ENCODE measurements at regions not wholly inside any gene's neighbourhood (a gene's known extent, or its start where the extent isn't known, plus 50 kb on each side); places are given as distances from the start of the nearest gene placed in this dataset.
"Not testable (repeated sequence)": the region's sequence is repeated elsewhere in the genome, so short reads cannot be mapped to it uniquely, and the experiment has no call there.

DNA sequence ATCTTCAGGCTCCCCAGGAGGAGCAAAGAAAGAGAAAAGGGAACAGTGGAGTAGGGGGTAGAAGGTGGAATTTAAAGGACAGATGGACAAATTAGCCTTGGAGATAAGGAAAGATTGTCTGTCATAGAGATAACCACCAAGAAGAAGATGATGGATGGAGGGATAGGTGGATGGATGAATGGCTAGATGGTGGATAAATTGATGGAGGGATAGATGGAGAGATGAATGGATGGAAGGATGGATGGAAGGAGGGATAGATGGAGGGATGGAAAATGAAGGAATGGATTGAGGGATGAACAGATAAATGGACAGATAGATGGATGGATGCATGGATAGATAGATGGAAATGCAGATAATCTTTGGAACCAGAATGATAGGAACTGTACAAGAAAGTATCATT lies 102.8 kb downstream of the TNFAIP3 start:
- DNase-seq (ENCODE audit: low spot score), result no peak

DNA sequence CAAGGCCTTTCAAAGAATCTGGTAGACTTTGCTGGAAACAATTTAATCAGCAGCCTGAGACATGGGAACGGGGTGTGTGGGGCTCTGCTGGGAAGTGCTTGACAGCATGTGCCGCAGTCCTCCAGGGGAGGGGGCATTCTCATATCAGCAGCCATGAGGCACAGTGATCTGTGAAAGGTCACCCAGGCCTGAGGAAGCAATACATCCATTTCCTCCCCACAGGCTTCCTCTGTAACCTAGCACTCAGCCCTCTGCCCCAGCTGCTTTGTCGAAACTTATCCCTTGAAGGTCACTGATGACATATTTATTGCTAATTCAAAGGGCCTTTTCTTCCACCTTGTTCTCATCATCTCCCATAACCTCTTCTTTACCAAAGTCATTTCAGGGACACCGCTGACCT lies 103.3 kb downstream of the TNFAIP3 start:
- DNase-seq (ENCODE audit: low spot score), result no peak

DNA sequence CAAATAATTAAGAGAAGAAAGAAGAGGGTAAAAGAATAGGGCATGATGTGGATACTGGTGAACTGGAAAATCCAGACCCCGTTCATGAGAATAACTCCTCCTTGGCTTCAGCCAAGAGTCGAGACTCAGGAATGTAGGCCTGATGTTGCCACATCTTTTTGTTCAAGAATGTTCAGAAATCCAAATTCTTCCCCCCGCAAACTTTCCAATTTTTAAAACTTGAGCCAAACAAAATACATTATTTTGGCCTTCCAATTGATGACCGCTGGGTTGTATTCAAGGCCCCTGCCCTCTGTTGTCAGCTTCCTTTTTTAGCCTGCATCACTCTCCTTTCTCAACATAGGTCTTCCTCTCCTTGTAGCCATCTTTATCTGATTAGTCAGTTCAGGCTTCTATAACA lies 106.1 kb downstream of the TNFAIP3 start:
- no peak for DNase-seq (ENCODE audit: low spot score)

DNA sequence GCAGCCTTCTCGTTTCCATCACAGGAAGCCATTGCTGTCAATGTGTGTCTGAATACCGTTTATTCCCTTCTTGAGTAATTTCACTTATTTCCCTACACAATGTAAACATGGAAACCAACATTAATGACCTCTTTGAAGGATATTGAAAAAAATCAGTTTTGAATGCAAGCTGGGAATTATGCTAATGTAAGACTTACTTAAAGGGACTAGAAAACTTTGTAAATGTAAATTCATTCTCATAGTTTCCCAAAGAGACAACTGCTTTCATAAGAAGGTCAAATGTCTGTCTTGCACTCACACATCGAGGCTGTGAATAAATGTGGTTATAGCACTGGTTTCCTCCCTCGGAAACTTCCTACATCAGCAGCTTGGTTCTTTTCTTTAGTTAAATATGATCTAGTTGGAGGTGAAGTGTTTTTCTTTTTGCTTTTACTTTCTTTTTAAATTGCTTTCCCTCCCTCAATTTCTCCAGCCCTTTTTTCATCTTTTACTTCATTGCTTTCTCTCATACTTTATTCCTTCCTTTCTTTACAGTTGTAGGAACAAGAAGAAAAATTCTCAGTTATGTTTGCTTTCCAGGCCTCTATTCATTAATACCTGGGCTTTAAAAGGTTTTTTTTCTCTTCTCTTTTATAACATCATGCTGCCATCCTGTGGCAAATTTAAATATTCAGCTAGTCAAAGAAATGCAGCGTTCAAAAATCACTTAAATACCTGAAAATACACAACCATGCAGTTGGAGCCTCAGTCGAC lies 108.3 kb downstream of the TNFAIP3 start:
- DNase-seq (ENCODE audit: low spot score), result no peak

DNA sequence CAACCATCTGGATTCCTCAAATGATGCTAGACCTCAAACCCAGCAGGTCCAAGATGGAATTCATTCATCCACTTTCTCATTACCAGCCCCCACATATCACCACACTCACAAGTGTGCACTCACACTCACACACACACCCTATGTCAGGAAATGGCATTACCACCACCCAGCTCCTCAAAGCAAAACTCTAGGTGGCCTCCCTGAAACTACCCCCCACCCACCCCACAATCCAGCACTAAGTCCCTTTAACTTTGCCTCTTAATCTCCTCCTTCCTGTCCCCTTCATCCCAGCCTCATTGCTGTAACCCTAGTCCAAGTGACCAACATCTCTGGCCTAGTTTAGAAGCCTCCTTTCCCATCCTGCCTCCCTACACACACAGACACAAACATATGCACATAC lies 109.4 kb downstream of the TNFAIP3 start:
- no peak for DNase-seq (ENCODE audit: low spot score)

DNA sequence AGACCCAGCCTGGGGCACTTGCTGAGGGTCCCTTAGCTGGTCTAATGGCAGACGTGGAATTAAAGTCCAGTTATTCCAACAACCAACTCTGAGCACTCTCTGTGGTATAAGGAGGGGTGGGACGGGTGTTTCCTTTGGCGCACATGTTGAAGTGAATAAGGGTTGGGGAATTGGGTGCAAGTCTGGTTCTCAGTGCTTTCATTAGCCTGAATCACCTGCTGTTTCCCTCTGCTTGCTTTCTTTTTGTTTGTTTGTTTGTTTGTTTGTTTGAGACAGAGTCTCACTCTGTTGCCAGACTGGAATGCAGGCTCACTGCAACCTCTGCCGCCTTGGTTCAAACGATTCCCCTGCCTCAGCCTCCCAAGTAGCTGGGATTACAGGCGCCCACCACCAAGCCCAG lies 110.1 kb downstream of the TNFAIP3 start:
- DNase-seq (ENCODE audit: low spot score), result no peak

DNA sequence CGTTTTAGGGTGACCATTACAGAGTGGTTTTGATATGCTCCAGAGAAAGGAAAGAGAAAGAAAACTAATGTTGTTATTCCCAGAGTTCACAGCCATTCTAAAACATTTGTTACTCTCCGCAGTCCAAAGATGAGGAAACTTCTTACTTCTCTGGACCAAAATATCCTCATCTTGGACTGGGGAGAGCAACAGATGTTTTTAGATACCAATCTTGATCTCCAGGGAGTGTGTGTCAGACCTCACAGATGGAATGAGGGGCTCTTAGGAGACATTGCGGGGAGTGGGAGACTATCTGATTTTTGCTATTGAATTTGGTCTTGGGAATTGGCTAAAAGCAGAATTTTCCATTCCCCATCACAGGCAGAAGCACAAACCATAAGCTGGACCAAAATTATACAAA lies 110.8 kb downstream of the TNFAIP3 start:
- DNase-seq (ENCODE audit: low spot score), result no peak

DNA sequence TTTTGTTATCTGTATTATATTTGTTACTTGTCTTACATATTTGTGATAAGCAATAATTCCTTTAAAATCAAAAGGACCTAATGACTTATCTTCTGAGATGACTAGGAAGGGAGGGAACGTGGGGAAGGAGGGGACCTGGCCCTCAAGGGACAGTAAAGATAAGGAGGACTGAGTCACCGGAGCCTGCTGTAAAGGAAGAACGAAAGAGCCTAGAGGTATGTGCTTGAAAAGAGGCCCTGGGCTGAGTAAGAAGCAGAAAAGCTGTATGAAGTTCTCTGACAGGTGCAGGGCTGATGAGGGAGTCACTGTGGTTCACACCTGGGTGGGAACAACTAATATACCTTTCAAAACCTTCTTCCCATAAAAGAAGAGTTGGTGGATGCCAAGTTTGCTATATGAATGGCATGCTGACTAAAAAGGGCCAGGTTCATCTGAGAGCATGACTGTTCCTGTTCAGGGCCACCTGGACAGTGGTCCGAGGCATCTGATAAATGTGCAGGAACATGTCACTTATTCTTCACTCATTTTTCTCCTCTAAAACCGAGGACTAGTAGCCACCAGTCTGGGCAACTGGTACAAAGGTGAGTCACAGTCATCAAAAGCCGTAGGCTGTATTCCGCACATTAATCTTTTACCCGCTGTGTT lies 111.3 kb downstream of the TNFAIP3 start:
- DNase-seq (ENCODE audit: low spot score), result no peak

DNA sequence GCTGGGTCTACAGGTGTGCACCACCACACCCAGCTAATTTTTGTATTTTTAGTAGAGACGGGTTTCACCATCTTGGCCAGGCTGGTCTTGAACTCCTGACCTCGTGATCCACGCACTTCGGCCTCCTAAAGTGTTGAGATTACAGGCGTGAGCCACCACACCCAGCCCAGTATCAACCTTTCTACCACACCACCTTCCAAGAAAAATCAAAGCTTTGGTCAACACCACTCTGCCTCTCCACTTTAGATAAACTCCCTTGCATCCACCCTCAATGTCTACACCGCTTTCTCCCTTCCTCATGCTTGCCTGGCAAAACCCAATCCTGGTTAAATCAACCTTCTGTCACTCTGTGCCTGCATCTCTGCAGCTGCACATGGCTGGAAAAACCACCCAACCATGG lies 112.2 kb downstream of the TNFAIP3 start:
- not testable (repeated sequence) for DNase-seq (ENCODE audit: low spot score)

DNA sequence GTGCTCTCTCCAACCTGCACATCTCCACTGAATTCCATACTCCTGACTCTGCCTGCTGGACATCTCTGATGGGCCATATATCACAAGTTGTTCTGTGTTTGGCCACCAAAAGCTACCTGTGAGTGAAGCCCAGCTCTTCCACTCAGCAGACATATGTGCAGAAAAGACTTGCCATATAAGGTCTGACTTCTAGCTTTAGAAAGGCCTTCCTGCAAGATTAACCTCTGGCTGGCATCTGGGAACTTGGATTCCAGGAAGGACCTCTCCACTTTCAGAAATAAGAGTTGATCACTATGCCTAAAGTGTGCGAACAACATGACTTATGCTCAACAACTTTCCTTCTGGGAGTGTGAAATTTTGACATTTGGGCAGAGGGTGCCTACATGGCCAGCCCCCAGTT lies 113.7 kb downstream of the TNFAIP3 start:
- DNase-seq (ENCODE audit: low spot score), result no peak

DNA sequence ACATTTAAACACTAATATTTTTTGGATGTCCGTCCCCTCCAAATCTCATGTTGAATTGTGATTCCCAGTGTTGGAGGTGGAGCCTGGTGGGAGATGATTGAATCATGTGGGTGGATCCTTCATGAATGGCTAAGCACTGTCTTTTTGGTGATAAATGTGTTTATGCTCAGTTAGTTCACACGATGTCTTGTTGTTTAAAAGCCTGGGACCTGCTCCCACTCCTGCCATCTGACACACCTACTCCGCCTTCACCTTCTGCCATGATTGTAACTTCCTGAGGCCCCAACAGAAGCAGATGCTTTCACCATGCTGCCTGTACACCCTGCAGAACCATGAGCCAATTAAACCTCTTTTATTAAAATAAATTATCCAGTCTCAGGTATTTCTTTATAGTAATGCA lies 114.7 kb downstream of the TNFAIP3 start:
- no peak for DNase-seq (ENCODE audit: low spot score)

DNA sequence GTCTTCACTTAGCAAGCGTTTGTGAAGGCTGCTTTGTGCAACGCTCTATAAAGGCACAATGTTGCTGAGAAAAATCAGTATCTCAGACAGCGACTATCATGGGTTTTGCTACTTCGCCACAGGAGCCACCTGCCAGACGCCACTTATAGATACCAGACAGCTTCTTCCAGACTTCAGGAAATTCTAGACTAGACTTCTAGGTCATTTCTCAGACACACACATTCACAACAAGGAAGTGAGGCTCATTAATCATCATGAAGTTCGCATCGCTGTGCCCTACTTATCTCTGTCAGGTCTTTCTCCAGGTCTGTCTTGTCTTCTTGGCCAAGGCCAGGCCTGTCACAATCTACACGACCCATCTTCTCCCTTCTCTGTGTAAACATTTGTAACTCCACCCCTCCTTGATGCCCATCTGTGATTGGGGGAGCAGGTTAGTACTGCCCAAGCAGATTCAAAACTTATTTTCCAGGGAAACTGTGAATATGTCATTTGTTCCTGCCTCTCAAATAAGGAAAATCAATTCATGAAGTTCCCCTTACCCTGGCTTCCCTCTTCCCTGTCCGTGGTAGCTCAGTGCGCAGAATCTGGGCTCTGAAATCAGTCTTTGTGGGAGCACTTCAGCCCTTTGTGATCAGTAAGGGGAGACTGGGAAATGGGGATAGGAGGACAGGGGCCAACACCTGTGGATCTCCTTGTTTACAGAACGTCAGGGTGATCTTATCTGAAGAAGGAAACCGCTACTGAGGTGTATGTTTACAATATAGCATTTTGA lies 115.5 kb downstream of the TNFAIP3 start:
- DNase-seq (ENCODE audit: low spot score), result no peak

DNA sequence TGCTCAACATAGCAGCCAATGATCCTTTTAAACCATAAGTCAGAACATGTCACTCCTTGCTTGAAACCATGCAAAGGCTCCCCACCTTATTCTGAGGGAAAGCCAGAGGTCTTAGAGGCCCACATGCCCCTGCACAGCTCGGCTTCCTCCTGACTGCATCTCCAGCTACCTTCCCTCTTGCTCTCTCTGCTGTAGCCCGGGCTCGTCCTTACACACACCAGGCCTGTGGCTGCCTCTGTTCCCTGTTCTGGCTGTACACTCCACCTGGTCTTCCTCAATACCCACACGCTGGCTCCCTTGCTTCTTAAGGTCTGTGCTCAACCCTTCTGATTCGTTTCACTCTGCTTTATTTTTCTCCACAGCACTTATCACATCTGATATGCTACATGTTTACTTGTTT lies 116.2 kb downstream of the TNFAIP3 start:
- no peak for DNase-seq (ENCODE audit: low spot score)

DNA sequence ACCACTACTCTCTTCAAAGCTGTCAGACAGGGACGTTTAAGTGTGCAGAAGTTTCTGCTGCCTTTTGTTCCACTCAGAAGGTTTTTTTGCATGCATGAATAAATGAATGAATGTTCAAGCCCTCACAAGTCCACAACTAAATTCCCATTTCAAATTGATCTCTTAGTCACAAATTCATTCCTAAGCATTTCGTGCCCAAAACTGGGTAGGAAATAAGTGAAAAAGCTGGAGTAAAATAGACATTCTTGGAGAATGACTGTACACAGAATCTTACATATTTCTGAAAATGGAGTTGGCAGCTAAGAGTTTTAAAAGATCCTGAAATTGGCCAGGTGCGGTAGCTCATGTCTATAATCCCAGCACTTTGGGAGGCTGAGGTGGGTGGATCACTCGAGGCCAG lies 117.6 kb downstream of the PERP start:
- DNase-seq (ENCODE audit: low spot score), result no peak

DNA sequence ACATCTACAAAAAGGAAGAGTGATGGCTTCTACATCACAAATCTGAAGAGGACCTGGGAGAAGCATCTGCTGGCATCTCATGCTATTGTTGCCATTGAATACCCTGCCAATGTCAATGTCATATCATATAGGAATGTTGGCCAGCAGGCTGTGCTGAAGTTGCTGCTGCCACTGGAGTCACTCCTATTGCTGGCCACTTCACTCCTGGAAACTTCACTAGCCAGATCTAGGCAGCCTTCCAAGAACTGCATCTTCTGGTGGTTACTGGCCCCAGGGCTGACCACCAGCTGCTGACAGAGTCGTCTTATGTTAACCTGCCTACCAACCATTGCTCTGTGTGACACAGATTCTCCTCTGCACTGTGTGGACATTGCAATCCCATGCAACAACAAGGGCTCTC lies 111.8 kb downstream of the PERP start:
- DNase-seq (ENCODE audit: low spot score), result no peak

DNA sequence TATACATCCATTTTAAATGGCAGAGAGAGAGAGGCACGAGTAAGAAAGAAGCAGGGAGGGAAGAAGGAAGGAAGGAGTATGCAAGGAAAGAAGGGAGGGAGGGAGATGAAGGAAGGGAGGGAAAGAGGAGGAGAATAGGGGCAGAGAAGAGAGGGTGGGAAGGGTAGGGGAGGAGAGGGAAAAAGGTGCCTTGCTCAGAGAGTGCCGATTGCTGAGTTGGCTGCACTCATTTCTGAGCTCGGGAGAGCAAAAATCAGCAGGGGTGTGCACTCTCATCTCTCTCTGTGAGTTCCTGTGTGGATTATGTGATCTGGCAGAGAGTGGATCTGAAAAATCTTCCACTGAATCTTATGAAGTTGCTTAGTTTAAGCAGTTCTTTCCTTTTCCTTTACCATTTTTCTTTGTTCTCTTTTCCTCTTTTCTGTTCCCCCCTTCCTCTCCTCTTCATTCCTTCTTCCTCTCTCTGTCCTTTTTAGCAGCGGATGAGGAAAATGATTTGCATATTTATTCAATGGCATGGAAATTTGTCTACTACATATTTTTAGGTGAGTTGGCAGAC lies 108.7 kb downstream of the PERP start:
- DNase-seq (ENCODE audit: low spot score), result no peak

DNA sequence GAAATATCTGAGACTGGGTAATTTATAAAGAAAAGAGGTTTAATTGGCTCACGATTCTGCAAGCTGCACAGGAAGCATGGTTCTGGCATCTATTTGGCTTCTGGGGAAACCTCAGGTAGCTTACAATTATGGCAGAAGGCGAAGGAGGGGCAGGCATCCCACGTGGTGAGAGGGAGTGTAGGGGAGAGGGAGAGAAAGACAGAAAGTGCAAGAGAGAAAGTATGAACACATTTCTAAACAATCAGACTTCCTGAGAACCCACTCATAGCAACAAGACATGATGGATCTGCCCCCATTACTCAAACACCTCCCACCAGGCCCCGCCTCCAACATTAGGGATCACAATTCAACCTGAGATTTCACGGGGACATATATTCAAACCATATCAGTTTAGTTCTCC lies 107.4 kb downstream of the PERP start:
- DNase-seq (ENCODE audit: low spot score), result no peak

DNA sequence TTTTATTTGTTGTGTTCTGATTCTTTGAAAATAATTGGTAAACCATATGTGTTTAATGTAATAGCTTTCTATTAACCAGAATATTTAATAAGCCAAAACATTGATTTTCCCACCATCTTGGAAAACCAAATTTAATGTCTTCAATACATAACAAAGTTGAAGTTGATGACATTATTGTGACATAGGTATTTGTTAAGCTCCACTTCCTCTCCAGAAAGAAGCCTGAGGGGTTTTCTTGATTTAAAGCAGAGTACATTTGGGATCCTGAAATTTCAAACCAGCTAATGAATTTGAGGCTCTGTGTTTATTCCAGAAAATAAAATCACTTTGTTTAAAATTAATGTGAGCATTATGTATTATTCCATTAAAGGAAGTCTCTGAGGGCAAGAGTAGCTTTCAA lies 106.3 kb downstream of the PERP start:
- DNase-seq (ENCODE audit: low spot score), result no peak

DNA sequence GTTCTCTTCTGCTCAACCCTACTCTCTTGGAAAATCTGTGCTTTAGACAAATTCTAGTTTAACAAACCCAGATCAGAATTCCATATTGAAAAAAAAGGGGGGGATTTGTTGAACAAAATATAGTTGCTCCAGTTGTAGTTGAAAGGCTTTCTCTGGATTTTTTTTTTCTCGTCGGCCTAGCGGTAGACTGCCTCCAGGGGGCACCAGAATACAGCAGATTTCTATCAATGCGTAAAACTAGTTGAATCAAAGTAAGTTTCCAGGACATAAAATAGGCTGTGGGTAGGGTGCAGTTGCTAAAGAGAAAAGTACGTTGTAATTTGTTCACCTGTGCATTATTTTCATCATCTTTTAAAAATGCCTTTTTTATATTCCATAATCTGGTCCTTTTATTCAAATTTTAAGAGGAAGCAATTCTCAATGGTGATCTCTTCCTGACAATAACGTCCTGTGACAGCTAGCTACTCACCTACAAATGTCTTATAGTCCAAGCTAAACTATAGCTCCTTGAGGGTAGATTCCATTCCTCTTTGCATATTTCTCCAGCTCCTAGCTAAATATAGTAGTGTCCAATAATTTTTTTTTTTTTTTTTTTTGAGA lies 105.4 kb downstream of the PERP start:
- peak; percentile 31 for DNase-seq (ENCODE audit: low spot score)

DNA sequence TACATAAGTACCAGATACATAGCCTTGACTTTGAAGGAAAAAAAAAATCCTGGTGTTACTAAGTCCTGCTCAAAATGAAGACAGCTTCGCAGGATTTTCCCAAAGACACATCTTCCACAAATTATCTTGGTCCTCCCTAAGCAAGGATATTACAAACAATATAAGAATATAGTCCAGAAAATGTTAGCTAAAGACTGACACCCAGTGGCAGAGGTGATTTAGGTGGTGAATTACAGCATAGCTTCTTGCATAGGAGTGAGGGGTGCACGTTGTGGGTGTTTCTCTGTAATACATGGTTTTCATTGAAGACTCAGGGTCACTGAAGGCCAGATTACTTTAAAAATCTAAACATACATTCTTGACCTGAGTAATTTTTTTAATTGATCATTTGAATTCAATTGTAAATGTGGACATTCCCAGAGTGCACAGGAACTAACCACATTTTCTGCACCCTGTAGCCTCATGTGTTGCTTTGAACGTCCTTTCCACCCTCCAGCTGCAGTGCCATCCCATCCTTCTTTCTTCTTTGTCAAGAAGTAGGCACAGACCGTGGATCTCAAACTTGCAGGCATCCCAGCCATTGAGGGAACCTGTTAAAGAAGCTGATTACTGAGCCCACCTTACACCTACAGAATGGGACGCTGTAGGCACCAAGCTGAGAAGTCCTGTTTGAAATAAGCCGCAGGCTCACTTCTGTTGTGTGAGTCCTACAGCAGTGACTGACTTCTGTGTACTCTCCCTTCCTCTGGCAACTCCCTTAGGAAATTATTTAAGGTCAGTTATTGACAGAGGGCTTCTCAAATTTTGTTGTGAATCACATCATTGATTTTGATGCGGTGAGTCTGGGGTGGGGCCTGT lies 102.6 kb downstream of the PERP start:
- DNase-seq (ENCODE audit: low spot score), result peak; percentile 25

DNA sequence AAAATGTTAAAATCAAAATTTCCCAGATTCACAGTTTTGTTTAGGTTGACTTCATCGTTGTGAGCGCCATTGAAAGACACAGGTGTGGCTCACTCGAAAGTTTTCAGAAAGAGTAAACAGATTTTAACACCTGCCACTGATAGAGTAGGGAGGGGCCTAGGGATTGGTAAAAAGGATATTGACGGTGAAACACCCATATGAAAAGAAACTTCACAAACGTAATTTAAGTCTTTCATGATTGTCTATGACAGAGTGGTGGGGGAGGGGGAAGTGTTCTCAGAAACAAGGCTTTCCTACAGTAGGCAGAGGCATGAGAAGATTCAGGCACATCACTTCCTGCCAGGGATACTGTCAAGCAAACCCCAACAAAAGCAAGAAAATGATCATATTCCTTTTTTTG lies 101.4 kb downstream of the PERP start:
- DNase-seq (ENCODE audit: low spot score), result no peak
